ENCODE measurements at regions not wholly inside any gene's neighbourhood (a gene's known extent, or its start where the extent isn't known, plus 50 kb on each side); places are given as distances from the start of the nearest gene placed in this dataset.

DNA sequence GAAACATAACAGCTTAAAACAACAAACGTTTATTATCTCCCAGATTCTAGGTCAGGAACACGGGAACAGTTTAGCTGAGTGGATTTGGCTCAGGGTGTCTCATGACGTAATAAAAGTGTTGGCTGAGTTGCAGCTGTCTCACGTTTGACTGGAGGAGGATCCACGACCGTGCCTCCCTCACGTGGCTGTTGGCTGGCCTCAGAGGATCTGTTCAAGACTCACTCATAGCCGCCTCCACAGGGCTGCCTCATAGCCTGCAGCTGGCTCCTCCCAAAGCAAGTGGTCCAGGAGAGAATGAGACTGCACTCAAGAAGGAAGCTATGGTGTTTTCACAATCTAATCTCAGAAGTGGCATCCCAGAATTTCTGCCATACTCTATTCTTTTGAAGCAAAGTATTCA lies 167.1 kb downstream of the RPRM start:
- H3K4me3 ChIP-seq (ENCODE audit: low read depth in 1 of 2, low read length in 2 of 2) = no peak overlapping the region
- no peak overlapping the region for H3K27ac ChIP-seq (ENCODE audit: low read length)
- no peak overlapping the region for H3K9ac ChIP-seq (ENCODE audit: low read depth, low read length)
- H3K4me2 ChIP-seq (ENCODE audit: insufficient read depth, low read length) = no peak overlapping the region
- no peak overlapping the region for H2AFZ ChIP-seq (ENCODE audit: low read depth, low read length)
- H3K79me2 ChIP-seq (ENCODE audit: insufficient read depth, low read length) = no peaks in the 10 kb centered on the region
- no peaks in the 10 kb centered on the region for H4K20me1 ChIP-seq (ENCODE audit: insufficient read depth, low read length)
- DNase-seq = no peak
- no peaks in the 10 kb centered on the region for H3K9me3 ChIP-seq (ENCODE audit: insufficient read depth, low read length, severe bottlenecking)
- no peak for ATAC-seq (ENCODE audit: insufficient read depth, low read depth)
- H3K36me3 ChIP-seq (ENCODE audit: insufficient read depth, low read length) = no peaks in the 10 kb centered on the region
- TF ChIP-seq, protein P1, sequence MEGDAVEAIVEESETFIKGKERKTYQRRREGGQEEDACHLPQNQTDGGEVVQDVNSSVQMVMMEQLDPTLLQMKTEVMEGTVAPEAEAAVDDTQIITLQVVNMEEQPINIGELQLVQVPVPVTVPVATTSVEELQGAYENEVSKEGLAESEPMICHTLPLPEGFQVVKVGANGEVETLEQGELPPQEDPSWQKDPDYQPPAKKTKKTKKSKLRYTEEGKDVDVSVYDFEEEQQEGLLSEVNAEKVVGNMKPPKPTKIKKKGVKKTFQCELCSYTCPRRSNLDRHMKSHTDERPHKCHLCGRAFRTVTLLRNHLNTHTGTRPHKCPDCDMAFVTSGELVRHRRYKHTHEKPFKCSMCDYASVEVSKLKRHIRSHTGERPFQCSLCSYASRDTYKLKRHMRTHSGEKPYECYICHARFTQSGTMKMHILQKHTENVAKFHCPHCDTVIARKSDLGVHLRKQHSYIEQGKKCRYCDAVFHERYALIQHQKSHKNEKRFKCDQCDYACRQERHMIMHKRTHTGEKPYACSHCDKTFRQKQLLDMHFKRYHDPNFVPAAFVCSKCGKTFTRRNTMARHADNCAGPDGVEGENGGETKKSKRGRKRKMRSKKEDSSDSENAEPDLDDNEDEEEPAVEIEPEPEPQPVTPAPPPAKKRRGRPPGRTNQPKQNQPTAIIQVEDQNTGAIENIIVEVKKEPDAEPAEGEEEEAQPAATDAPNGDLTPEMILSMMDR (IDR thresholded peaks at IDR 0.05; ENCODE audit: borderline replicate concordance, extremely low read depth, low read length, poor library complexity, severe bottlenecking) = no peak
- TF ChIP-seq EZH2 (IDR thresholded peaks at IDR 0.05; ENCODE audit: borderline replicate concordance, low read depth, low read length, severe bottlenecking) = no peak
- no peaks in the 10 kb centered on the region for H3K4me1 ChIP-seq (ENCODE audit: insufficient read depth, low read length)
- H3K27me3 ChIP-seq (ENCODE audit: insufficient read depth, low read length, poor library complexity) = no peaks in the 10 kb centered on the region

DNA sequence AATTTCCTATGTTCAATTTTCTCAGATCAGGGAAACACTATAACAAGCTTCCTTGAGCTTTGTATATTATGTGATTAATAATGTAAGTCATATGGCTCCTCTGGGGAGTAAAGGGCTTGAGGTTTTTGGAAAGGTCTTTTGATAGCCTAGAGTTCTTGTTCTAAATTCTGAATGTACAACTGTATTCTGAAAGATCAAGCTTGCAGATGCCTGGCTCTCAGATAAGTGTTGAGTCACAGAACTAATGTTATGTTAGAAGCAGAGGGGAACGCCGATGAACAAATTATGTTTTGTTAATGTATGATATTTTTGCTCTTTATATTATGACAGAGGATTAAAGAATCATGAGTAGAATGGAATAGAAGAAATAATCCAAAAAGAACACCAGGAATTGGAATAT lies 170.1 kb downstream of the RPRM start:
- H2AFZ ChIP-seq (ENCODE audit: low read depth, low read length) = no peak overlapping the region
- H3K79me2 ChIP-seq (ENCODE audit: insufficient read depth, low read length) = no peaks in the 10 kb centered on the region
- H3K27ac ChIP-seq (ENCODE audit: low read length) = no peak overlapping the region
- DNase-seq (no peak), ATAC-seq (ENCODE audit: insufficient read depth, low read depth) (no peak)
- H3K27me3 ChIP-seq (ENCODE audit: insufficient read depth, low read length, poor library complexity) = no peaks in the 10 kb centered on the region
- no peak overlapping the region for H3K4me2 ChIP-seq (ENCODE audit: insufficient read depth, low read length)
- H3K36me3 ChIP-seq (ENCODE audit: insufficient read depth, low read length) = no peaks in the 10 kb centered on the region
- no peak for TF ChIP-seq EZH2 (IDR thresholded peaks at IDR 0.05; ENCODE audit: borderline replicate concordance, low read depth, low read length, severe bottlenecking)
- TF ChIP-seq, protein P1 (IDR thresholded peaks at IDR 0.05; ENCODE audit: borderline replicate concordance, extremely low read depth, low read length, poor library complexity, severe bottlenecking) = no peak
- no peaks in the 10 kb centered on the region for H3K9me3 ChIP-seq (ENCODE audit: insufficient read depth, low read length, severe bottlenecking)
- H3K4me1 ChIP-seq (ENCODE audit: insufficient read depth, low read length) = no peaks in the 10 kb centered on the region
- no peaks in the 10 kb centered on the region for H4K20me1 ChIP-seq (ENCODE audit: insufficient read depth, low read length)
- H3K4me3 ChIP-seq (ENCODE audit: low read depth in 1 of 2, low read length in 2 of 2) = no peak overlapping the region
- no peak overlapping the region for H3K9ac ChIP-seq (ENCODE audit: low read depth, low read length)

DNA sequence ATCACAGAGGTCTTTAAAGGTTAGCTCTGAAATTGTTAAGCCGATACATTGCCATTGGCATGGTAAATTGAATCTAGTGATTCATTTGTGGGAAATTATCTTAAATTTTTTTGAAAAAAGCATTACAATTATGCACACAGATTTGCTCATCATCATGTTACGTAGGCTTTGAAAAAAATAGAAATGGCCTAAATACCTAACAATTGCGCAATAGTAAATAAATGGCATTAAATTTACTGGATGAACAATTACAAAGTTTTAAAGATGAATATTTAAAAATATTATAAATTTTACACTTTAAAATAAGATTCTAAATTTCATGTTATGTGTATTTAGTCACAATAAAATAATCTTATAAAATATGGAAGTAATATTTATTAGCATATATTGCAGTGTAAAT lies 171.3 kb downstream of the RPRM start:
- Histone ChIP-seq H3K27me3 (ENCODE audit: insufficient read depth, low read length, poor library complexity) (no peaks in the 10 kb centered on the region), H3K27ac (ENCODE audit: low read length) (no peak overlapping the region), H3K4me1 (ENCODE audit: insufficient read depth, low read length) (no peaks in the 10 kb centered on the region), H2AFZ (ENCODE audit: low read depth, low read length) (no peak overlapping the region), H3K36me3 (ENCODE audit: insufficient read depth, low read length) (no peaks in the 10 kb centered on the region), H4K20me1 (ENCODE audit: insufficient read depth, low read length) (no peaks in the 10 kb centered on the region), H3K9me3 (ENCODE audit: insufficient read depth, low read length, severe bottlenecking) (no peaks in the 10 kb centered on the region), H3K4me2 (ENCODE audit: insufficient read depth, low read length) (no peak overlapping the region), H3K79me2 (ENCODE audit: insufficient read depth, low read length) (no peaks in the 10 kb centered on the region), H3K4me3 (ENCODE audit: low read depth in 1 of 2, low read length in 2 of 2) (no peak overlapping the region), H3K9ac (ENCODE audit: low read depth, low read length) (no peak overlapping the region)
- TF ChIP-seq EZH2 (IDR thresholded peaks at IDR 0.05; ENCODE audit: borderline replicate concordance, low read depth, low read length, severe bottlenecking) = no peak
- TF ChIP-seq, protein P1 (IDR thresholded peaks at IDR 0.05; ENCODE audit: borderline replicate concordance, extremely low read depth, low read length, poor library complexity, severe bottlenecking) = no peak
- ATAC-seq (ENCODE audit: insufficient read depth, low read depth) = no peak
- no peak for DNase-seq

DNA sequence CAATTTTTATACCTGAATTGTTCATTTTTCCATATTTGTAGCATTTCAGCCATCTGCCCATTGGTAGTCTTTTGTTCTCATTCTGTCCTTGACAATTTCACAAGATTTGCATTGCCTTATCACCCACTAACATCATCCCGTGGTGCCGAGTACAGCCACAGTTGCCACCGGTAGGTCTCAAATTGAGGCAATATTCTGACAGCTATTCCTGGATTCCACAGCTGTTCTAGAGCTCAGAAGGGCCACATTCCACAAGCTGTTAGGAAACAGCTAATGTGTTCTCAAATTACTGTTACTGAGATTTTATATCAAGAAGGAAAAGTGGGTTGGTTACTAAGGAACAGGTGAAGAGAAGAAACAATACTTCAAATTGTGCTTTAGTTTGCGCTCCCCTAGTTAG lies 178.8 kb downstream of the RPRM start:
- H3K4me3 ChIP-seq (ENCODE audit: low read depth in 1 of 2, low read length in 2 of 2) = no peak overlapping the region
- no peaks in the 10 kb centered on the region for H3K79me2 ChIP-seq (ENCODE audit: insufficient read depth, low read length)
- H3K4me2 ChIP-seq (ENCODE audit: insufficient read depth, low read length) = no peak overlapping the region
- ATAC-seq (ENCODE audit: insufficient read depth, low read depth) (no peak), DNase-seq (no peak)
- H3K27ac ChIP-seq (ENCODE audit: low read length) = no peak overlapping the region
- H3K4me1 ChIP-seq (ENCODE audit: insufficient read depth, low read length) = no peaks in the 10 kb centered on the region
- no peak overlapping the region for H3K9ac ChIP-seq (ENCODE audit: low read depth, low read length)
- no peak overlapping the region for H2AFZ ChIP-seq (ENCODE audit: low read depth, low read length)
- no peaks in the 10 kb centered on the region for H4K20me1 ChIP-seq (ENCODE audit: insufficient read depth, low read length)
- no peak for TF ChIP-seq EZH2 (IDR thresholded peaks at IDR 0.05; ENCODE audit: borderline replicate concordance, low read depth, low read length, severe bottlenecking)
- TF ChIP-seq, protein P1 (IDR thresholded peaks at IDR 0.05; ENCODE audit: borderline replicate concordance, extremely low read depth, low read length, poor library complexity, severe bottlenecking) = no peak
- H3K36me3 ChIP-seq (ENCODE audit: insufficient read depth, low read length) = no peaks in the 10 kb centered on the region
- H3K9me3 ChIP-seq (ENCODE audit: insufficient read depth, low read length, severe bottlenecking) = no peaks in the 10 kb centered on the region
- H3K27me3 ChIP-seq (ENCODE audit: insufficient read depth, low read length, poor library complexity) = no peaks in the 10 kb centered on the region

Data from DND-41 (cell line).